OCI-LY7 (cell line): ENCODE measurements at regions not wholly inside any gene's neighbourhood (a gene's known extent, or its start where the extent isn't known, plus 50 kb on each side); places are given as distances from the start of the nearest gene placed in this dataset.

Experiments used
- BruUV-seq: library from RNA; stranded (reverse); fragments of 400-500 nt; replicated peaks from 2 replicates; lab custom pipeline; 2021; lab: Mats Ljungman, UMichigan
- CTCF ChIA-PET: fragments of 300-600 bp; sonication (Branson Sonifier 250); formaldehyde crosslinking; loops from one replicate; lab custom pipeline; 2022; ENCODE audit warnings: antibody characterized with exemption; ENCODE audit not compliant: unreplicated experiment; lab: Charles Lee
- POLR2A ChIA-PET: fragments of 300-600 bp; sonication (Branson Sonifier 250); formaldehyde crosslinking; loops from one replicate; lab custom pipeline; 2022; ENCODE audit warnings: antibody characterized with exemption; lab: Charles Lee
- DNase-seq: peaks from one replicate; pipeline ENCODE4 v3.0.0-alpha.2; 2015; ENCODE audit warnings: low spot score
- H2AFZ ChIP-seq: fragments of 200-600 bp; sonication (generic), shearing (Covaris generic); 2 replicates; pipeline ENCODE4 v1.6.1; 2014; ENCODE audit warnings: mild to moderate bottlenecking, antibody characterized with exemption, low read length, moderate library complexity
- H3K27ac ChIP-seq: fragments of 200-600 bp; sonication (generic); 2 replicates; pipeline ENCODE4 v1.5.1; 2014; ENCODE audit warnings: mixed run types, low read depth, mild to moderate bottlenecking, moderate library complexity, low read length, inconsistent platforms; ENCODE audit not compliant: poor library complexity, severe bottlenecking
- H3K36me3 ChIP-seq: fragments of 200-600 bp; sonication (generic); 2 replicates; pipeline ENCODE4 v1.6.1; 2014; ENCODE audit warnings: mild to moderate bottlenecking, antibody characterized with exemption, low read length, moderate library complexity, mixed read lengths; ENCODE audit not compliant: insufficient read depth
- H3K4me1 ChIP-seq: fragments of 200-600 bp; sonication (generic); 2 replicates; pipeline ENCODE4 v1.5.1; 2014; ENCODE audit warnings: mild to moderate bottlenecking, low read length; ENCODE audit not compliant: insufficient read depth, poor library complexity, severe bottlenecking
- H3K4me2 ChIP-seq: fragments of 200-600 bp; sonication (generic); 2 replicates; pipeline ENCODE4 v1.6.1; 2014; ENCODE audit warnings: mild to moderate bottlenecking, low read length
- H3K4me3 ChIP-seq: fragments of 200-600 bp; sonication (generic); 2 replicates; pipeline ENCODE4 v1.5.1; 2014; ENCODE audit warnings: mild to moderate bottlenecking, low read depth, low read length; ENCODE audit not compliant: poor library complexity, severe bottlenecking
- H3K79me2 ChIP-seq: fragments of 200-600 bp; sonication (generic); 2 replicates; pipeline ENCODE4 v1.6.1; 2016; ENCODE audit warnings: low read depth, mild to moderate bottlenecking, low read length, moderate library complexity, mixed read lengths; ENCODE audit not compliant: insufficient read depth
- H3K9me2 ChIP-seq: fragments of 200-600 bp; sonication (generic); 2 replicates; pipeline ENCODE4 v1.6.1; 2016; ENCODE audit warnings: mild to moderate bottlenecking, low read length, mixed read lengths; ENCODE audit not compliant: insufficient read depth
- H3K9me3 ChIP-seq: fragments of 200-600 bp; sonication (generic); 2 replicates; pipeline ENCODE4 v1.6.1; 2014; ENCODE audit warnings: mild to moderate bottlenecking, mixed run types, low read length, mixed read lengths
- H4K20me1 ChIP-seq: fragments of 200-600 bp; sonication (generic); 2 replicates; pipeline ENCODE4 v1.6.1; 2014; ENCODE audit warnings: mild to moderate bottlenecking, antibody characterized with exemption, low read length, moderate library complexity, mixed read lengths; ENCODE audit not compliant: insufficient read depth
- CTCF ChIP-seq: fragments of 200-600 bp; sonication (generic); conservative IDR thresholded peaks from 2 replicates; pipeline ENCODE4 v1.5.1; 2014; ENCODE audit warnings: mild to moderate bottlenecking, antibody characterized with exemption, low read length, moderate library complexity, mixed read lengths
- EZH2phosphoT487 ChIP-seq: fragments of 200-600 bp; sonication (generic); IDR thresholded peaks from 2 replicates; pipeline ENCODE4 v1.6.1; 2018; ENCODE audit warnings: low read depth, borderline replicate concordance, mild to moderate bottlenecking, mixed run types, antibody characterized with exemption, low read length, moderate library complexity, mixed read lengths
- intact Hi-C: fragments of 100-400 bp; cut with micrococcal nuclease; formaldehyde crosslinking; loops from one replicate; pipeline ENCODE4 v1.10.0; 2022; ENCODE audit not compliant: unreplicated experiment

GRCh38 chr1:67607699-67608098 is 77.3 kb upstream of the GADD45A start:
- POLR2A ChIA-PET: interaction anchor here (0.8 kb wide), 1 partner anchor 154 kb away, joined by 3 read pairs; no protein-coding TSS in a partner anchor
- H3K4me1 ChIP-seq: no peaks in the 10 kb centered on the region

GRCh38 chr1:67608661-67609576 is 76.1 kb upstream of the GADD45A start:
- ChIA-PET POLR2A (interaction anchor here (0.9 to 1.0 kb wide), 2 partner anchors 16 to 76 kb away, joined by 4 to 5 read pairs; partner anchors contain the start of gene GADD45A), CTCF (no interaction called here)
- DNase-seq: no peak
- TF ChIP-seq CTCF: no peak
- TF ChIP-seq EZH2phosphoT487: no peak
- Histone ChIP-seq H4K20me1 (no peaks in the 10 kb centered on the region), H3K4me1 (no peaks in the 10 kb centered on the region), H3K9me3 (no peaks in the 10 kb centered on the region), H3K4me3 (no peak overlapping the region), H3K4me2 (no peak overlapping the region), H3K36me3 (no peaks in the 10 kb centered on the region), H3K9me2 (no peaks in the 10 kb centered on the region), H3K27ac (no peak overlapping the region), H3K79me2 (no peaks in the 10 kb centered on the region), H2AFZ (no peak overlapping the region)
- intact Hi-C loops: no loop called here
- no TSS peak for BruUV-seq

More at GRCh38 chr1:67607699-67608098, 77.3 kb upstream of the GADD45A start:
- no peak overlapping the region for H2AFZ ChIP-seq
- H3K27ac ChIP-seq: no peak overlapping the region
- H4K20me1 ChIP-seq: no peaks in the 10 kb centered on the region
- CTCF ChIA-PET: no interaction called here
- no TSS peak for BruUV-seq
- no peaks in the 10 kb centered on the region for H3K79me2 ChIP-seq
- no peak overlapping the region for H3K4me2 ChIP-seq
- no peak overlapping the region for H3K4me3 ChIP-seq
- TF ChIP-seq EZH2phosphoT487 (no peak), CTCF (no peak)
- DNase-seq: no peak
- intact Hi-C loops: no loop called here
- H3K9me2 ChIP-seq: no peaks in the 10 kb centered on the region
- H3K9me3 ChIP-seq: no peaks in the 10 kb centered on the region
- H3K36me3 ChIP-seq: no peaks in the 10 kb centered on the region
